ENCODE measurements at regions not wholly inside any gene's neighbourhood (a gene's known extent, or its start where the extent isn't known, plus 50 kb on each side); places are given as distances from the start of the nearest gene placed in this dataset.

GRCh38 chr10:128469515-128469914, 343.3 kb upstream of the MKI67 start:
- no peak for DNase-seq (ENCODE audit: low spot score)

DNA sequence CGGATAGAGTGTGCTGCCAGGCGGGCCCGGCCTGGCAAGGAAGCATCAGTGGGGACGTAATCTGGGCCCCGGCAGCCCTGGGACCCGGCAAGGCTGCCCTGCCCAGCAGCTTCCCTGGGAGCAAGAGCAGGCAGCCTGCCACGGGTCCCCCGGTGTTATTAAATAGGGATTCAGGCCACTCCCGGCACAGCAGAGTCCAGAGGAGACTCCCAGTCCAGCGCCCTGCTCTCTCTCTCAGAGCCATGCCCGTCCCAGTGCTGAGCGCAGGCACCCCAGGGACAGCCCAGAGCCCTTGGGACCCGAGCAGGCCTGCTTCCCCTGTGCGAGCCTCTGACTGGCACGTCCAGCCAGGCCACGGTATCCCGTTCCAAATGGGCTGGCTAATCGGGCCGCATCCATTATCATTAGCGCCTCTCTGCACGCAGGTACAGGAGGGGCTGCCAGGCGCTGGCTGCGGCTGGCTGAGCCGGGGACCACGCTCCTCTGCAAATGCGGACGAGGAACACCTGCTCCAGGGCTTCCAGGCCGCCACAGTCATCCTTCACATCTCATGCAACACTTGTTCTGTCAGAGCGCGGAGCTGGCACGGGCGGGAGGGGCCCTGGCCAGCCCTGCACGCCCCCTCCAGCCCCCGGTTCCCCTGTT, 344.2 kb upstream of the MKI67 start:
- DNase-seq (ENCODE audit: low spot score) = no peak

DNA sequence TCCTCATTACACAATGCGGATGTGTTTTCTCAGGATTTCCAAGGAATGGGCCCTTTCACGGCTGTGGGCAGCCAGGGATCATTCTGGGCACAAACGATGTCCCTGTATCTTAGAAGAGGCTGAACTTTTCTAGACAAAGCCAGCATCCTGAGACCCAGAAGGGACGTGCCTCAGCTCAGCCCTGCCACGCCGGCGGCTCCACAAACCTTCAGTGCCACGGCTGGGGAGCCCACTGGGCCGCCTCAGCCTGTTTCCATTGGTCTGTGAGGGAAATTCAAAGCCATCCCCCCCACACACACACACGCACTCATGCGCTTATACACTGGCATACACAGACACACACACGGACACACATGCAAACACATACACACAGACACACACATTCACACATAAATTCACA, 344.9 kb upstream of the MKI67 start:
- no peak for DNase-seq (ENCODE audit: low spot score)

- no peak for DNase-seq (ENCODE audit: low spot score)
Measured at GRCh38 chr10:128472196-128472595, 346.0 kb upstream of the MKI67 start.

DNA sequence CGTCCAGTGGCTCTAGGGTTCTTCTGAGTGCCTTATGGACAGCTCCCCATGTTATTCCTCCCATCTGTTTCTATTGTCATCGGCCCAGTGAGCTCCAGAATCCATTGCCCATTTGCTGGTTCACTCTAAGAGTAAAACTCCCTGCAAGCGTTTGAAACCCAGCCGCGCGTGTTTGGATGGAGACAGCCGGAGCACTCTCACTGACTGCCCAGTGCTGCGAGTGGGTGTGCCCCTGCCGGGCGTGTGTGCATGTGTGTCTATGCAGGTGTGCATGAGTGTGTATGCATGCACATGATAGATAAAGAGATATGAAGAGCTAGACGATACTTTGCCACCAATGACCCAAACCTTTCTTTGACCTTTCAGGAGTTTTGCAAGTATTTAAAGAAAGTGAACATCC, 347.2 kb upstream of the MKI67 start:
- no peak for DNase-seq (ENCODE audit: low spot score)

DNA sequence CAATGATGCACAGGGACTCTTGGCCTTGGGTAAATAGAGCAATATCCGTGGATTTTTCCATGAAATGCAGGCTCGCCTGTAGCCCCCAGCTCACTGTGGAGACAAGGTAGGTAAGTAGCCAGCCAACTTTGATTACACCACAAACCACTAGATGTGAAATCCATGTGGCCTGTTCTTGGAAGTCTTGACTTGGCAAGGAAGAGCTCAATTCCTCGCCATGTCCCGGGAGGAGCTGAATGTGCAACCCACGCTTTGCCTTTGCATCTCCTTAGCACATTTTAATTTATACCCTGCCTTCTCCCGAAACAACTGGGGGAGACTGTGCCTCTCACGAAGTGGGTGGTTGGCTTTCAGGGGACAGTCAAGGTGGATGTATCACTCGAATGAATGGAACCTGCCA, 347.7 kb upstream of the MKI67 start:
- no peak for DNase-seq (ENCODE audit: low spot score)

GRCh38 chr10:128474571-128474970, 348.3 kb upstream of the MKI67 start:
- no peak for DNase-seq (ENCODE audit: low spot score)

DNA sequence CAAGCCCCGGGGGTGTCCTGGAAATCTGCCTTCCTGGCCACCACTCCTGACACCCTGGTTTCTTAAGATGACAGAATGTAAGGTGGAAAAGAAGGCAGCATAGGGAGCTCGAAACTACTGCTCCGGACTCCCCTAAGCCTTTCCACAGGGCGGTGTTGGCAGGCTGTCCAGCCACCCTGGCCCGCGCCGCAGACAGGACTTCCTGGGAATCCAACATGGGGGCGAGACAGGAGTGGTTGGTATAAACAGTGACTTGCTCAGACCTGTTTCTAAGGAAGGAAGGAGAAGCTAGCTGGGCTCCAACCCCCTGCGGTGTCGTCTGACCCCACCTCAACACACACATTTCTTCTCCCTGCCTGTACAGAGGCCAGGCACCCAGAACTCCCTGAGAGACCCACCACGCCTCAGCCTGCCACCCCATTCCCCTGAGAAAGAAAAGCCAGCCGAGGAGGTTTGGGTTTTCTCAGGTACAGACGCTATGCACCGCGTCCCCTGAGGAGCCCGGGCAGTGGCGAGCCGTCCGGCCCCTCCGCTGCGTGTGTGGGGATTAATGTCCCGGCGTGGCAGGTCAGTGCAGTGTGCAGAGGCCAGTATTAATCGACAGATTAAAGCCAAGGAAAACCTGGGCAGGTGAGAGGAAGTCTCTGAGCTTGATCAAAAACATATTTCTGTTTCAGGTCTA, 349.6 kb upstream of the MKI67 start:
- no peak for DNase-seq (ENCODE audit: low spot score)

GRCh38 chr10:128476368-128476725, 350.1 kb upstream of the MKI67 start:
- no peak for DNase-seq (ENCODE audit: low spot score)

GRCh38 chr10:128476845-128477244, 350.6 kb upstream of the MKI67 start:
- no peak for DNase-seq (ENCODE audit: low spot score)

DNA sequence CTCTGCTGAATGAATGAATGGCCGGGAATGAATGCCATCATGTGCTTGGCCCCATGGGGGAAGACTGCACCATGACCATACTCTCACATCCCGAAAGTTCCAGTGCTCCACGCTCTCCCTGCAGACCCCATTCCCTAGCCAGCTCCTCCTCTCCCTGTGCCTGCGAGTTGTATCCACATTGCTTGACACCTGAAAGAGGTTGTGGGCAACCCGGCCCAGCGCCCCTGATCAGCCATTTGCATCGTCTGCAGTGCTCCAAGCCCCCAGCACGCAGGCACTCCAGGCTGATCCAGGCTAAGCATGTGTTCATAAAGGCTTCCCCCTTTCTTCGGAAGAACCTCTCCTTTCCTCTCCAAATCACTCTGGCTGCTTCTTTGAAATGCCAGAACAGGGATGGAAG, 354.4 kb upstream of the MKI67 start:
- DNase-seq (ENCODE audit: low spot score) = no peak

- DNase-seq (ENCODE audit: low spot score) = no peak
Measured at GRCh38 chr10:128481152-128481840, 355.1 kb upstream of the MKI67 start.

- no peak for DNase-seq (ENCODE audit: low spot score)
Measured at GRCh38 chr10:128482052-128482451, 355.8 kb upstream of the MKI67 start.

DNA sequence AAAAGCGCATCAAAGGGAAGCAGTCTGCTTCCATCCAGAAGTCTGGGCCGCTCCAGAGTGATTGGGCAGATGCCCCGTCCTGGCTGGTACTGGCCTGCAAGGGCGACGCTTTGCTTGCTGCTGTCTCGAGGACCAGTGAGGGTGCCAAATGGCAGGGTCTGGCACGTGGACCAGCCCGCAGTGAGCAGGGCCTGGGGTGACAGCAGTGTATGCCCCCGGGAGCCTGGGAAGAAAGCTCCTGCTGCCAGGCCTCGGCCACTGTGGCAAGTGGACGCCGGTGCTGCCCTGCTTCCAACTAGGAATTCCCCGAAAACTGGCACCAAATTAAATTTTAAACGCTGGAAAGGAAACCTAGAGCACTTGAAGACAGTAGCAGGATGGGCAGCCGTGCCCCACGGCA, 357.0 kb upstream of the MKI67 start:
- no peak for DNase-seq (ENCODE audit: low spot score)

- no peak for DNase-seq (ENCODE audit: low spot score)
Measured at GRCh38 chr10:128484041-128484440, 357.8 kb upstream of the MKI67 start.

GRCh38 chr10:128485701-128486235, 359.5 kb upstream of the MKI67 start:
- no peak for DNase-seq (ENCODE audit: low spot score)

DNA sequence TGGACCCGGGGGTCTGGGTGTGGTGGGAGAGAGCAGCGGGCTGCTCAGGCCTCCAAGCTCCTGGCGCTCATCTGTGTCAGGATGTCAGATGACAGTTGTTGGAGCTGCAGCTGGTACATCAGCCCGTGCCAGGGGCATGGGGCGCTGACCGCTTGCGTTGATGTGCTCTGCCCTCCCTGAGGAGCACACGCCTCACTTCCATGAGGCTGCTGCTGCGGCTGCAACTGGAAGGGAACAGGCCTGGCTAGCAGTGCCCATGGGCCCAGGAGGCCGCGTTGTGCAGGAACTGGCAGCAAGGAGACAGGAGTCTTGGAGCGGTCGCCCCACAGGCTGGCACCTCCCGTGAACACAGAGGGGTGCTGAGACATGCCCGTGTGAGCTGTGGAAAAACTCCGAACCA, 361.3 kb upstream of the MKI67 start:
- no peak for DNase-seq (ENCODE audit: low spot score)

DNA sequence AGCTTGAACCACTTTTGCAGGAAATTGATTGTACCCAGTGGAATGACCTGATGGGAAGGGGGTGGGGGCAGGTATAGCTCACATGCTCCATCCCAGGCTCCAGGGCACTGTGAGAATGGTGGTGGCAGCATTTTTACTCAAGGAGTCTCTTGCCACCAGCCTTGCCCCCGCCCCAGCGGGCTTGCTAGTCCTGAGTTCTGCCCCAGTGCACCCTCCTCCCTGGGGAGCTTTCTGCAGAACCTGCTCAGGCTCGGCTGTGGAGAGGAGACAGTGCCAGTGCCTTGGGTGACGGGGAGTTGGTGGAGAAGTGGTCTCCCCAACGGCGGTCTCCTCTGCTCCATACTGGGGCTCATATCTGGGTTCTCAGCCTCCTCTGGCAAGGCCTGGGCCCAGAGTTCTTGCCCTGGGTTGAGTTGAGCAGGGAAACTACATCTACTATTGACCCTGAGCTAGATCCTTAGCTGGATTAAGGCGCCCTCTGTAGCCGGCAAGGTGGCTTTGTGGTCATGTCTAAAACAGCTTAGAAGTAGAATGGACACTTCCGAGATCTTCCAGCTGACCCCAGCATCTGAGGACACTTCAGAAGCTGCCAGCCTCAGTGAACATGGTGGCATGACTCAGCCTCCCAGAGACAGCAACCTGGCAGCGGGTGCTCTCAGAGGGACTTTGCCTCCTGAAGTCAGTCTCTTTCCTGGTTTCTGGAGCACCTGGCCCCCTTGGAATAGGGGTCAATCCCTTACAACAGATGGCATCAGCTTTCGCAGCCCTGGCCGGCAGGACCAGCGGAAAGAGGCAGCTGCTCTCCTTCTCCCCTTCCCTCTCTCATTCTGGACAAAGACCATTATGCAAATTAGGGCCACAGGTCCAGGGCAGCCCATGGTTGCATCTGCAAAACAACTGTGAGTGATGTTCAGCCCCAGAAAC, 363.4 kb upstream of the MKI67 start:
- no peak for DNase-seq (ENCODE audit: low spot score)

GRCh38 chr10:128491686-128492085, 365.5 kb upstream of the MKI67 start:
- DNase-seq (ENCODE audit: low spot score) = no peak

DNA sequence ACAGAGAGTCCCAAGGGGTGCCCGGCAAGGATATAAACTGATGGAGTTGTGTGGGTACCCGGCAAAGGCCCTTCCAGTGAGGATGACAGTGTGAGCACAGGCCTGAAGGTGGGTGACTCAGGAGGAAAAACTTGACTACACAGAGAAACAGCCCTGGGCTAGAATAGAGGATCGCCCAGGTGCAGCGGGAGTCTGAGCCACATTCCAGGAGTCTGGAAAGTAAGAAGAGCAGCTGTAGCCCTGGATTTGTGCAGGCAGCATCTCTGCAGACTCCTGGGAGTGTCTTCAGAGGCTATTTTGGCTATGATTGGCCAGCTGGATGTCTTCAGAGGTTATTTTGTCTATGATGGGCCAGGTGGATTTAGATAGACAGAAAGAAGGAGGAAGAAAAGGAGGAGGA, 367.6 kb upstream of the MKI67 start:
- no peak for DNase-seq (ENCODE audit: low spot score)

GRCh38 chr10:128494665-128495064, 368.4 kb upstream of the MKI67 start:
- no peak for DNase-seq (ENCODE audit: low spot score)
